Upper lobe of left lung (tissue), 4 donors: ENCODE measurements at regions not wholly inside any gene's neighbourhood (a gene's known extent, or its start where the extent isn't known, plus 50 kb on each side); places are given as distances from the start of the nearest gene placed in this dataset.

Experiments used
- CTCF ChIP-seq, 6 experiments: fragments of 450-650 bp in 4 of 6; fragments of 200-600 bp in 2 of 6; sonication (generic) in 2 of 6; IDR thresholded peaks; one replicate each; pipeline ENCODE4 v1.5.1; 2016 to 2019; ENCODE audit warnings: antibody characterized with exemption in 6 of 6
- EP300 ChIP-seq, 4 donors: sonication (generic); formaldehyde crosslinking; IDR thresholded peaks; one replicate each; pipeline ENCODE4 v1.5.1; 2017; ENCODE audit warnings: antibody characterized with exemption in 4 of 4, control low read depth in 2 of 4
- POLR2A ChIP-seq, 4 donors: fragments of 450-650 bp; IDR thresholded peaks; one replicate each; pipeline ENCODE4 v1.5.1; 2016 to 2017; ENCODE audit warnings: antibody characterized with exemption in 4 of 4, mild to moderate bottlenecking in 2 of 4
- POLR2AphosphoS5 ChIP-seq, 2 donors: sonication (generic); formaldehyde crosslinking; IDR thresholded peaks; one replicate each; pipeline ENCODE4 v1.5.1; 2017; ENCODE audit warnings: antibody characterized with exemption in 2 of 2

- TF ChIP-seq POLR2A (IDR thresholded peaks at IDR 0.05) (no peak), CTCF (IDR thresholded peaks at IDR 0.05) (no peak), POLR2AphosphoS5 (IDR thresholded peaks at IDR 0.05) (no peak), EP300 (IDR thresholded peaks at IDR 0.05) (no peak)
Observed at GRCh38 chr7:25855854-25856782, 295.9 kb upstream of the NFE2L3 start.
